Neural progenitor cell (in vitro differentiated cells): ENCODE measurements at regions not wholly inside any gene's neighbourhood (a gene's known extent, or its start where the extent isn't known, plus 50 kb on each side); places are given as distances from the start of the nearest gene placed in this dataset.

Experiments used
- DNase-seq: peaks from one replicate; pipeline ENCODE4 v3.0.0-alpha.2; 2016; ENCODE audit warnings: low spot score
- H2AFZ ChIP-seq: fragments of 200-600 bp; sonication (generic); replicated peaks from 2 replicates; pipeline ENCODE4 v1.6.1; 2016; ENCODE audit warnings: antibody characterized with exemption
- H3F3A ChIP-seq: fragments of 200-600 bp; sonication (generic); 2 replicates; pipeline ENCODE4 v1.6.1; 2016; ENCODE audit warnings: antibody characterized with exemption, low read depth
- H3K27ac ChIP-seq: fragments of 200-600 bp; sonication (generic); 2 replicates; pipeline ENCODE4 v1.5.1; 2016; ENCODE audit warnings: mild to moderate bottlenecking
- H3K27me3 ChIP-seq: fragments of 200-600 bp; sonication (generic); 2 replicates; pipeline ENCODE4 v1.6.1; 2016; ENCODE audit warnings: mild to moderate bottlenecking, moderate library complexity
- H3K36me3 ChIP-seq: fragments of 200-600 bp; sonication (generic); 2 replicates; pipeline ENCODE4 v1.5.1; 2016
- H3K4me1 ChIP-seq: fragments of 200-600 bp; sonication (generic); 2 replicates; pipeline ENCODE4 v1.6.1; 2016; ENCODE audit warnings: mixed run types
- H3K4me2 ChIP-seq: fragments of 200-600 bp; sonication (generic); 2 replicates; pipeline ENCODE4 v1.6.1; 2016
- H3K4me3 ChIP-seq: fragments of 200-600 bp; sonication (generic); 2 replicates; pipeline ENCODE4 v1.5.1; 2016
- H3K79me2 ChIP-seq: fragments of 200-600 bp; sonication (generic); 2 replicates; pipeline ENCODE4 v1.6.1; 2016; ENCODE audit warnings: low read depth
- H3K9ac ChIP-seq: fragments of 200-600 bp; sonication (generic); 2 replicates; pipeline ENCODE4 v1.6.1; 2016
- H3K9me3 ChIP-seq: fragments of 200-600 bp; sonication (generic); 2 replicates; pipeline ENCODE4 v1.5.1; 2016; ENCODE audit warnings: low read depth
- H4K20me1 ChIP-seq: fragments of 200-600 bp; sonication (generic); 2 replicates; pipeline ENCODE4 v1.6.1; 2016; ENCODE audit warnings: low read depth
- H3K27ac Mint-ChIP-seq: 3 replicates; pipeline ENCODE4 v1.8.0; 2021; ENCODE audit warnings: mixed read lengths
- H3K27me3 Mint-ChIP-seq: 2 replicates; pipeline ENCODE4 v1.8.0; 2022; ENCODE audit warnings: low read depth, mild to moderate bottlenecking, inconsistent platforms, moderate library complexity, mixed read lengths; ENCODE audit not compliant: insufficient read depth
- H3K36me3 Mint-ChIP-seq: 3 replicates; pipeline ENCODE4 v1.8.0; 2021; ENCODE audit warnings: mixed read lengths
- H3K4me1 Mint-ChIP-seq: 3 replicates; pipeline ENCODE4 v1.8.0; 2021; ENCODE audit warnings: mixed read lengths
- H3K4me3 Mint-ChIP-seq: 3 replicates; pipeline ENCODE4 v1.8.0; 2021; ENCODE audit warnings: mild to moderate bottlenecking, moderate library complexity, mixed read lengths
- H3K9me3 Mint-ChIP-seq: 3 replicates; pipeline ENCODE4 v1.8.0; 2020; ENCODE audit warnings: mixed read lengths
- EZH2 ChIP-seq: fragments of 200-600 bp; sonication (generic); IDR thresholded peaks from 2 replicates; pipeline ENCODE4 v1.6.1; 2017; ENCODE audit warnings: antibody characterized with exemption, mild to moderate bottlenecking, moderate library complexity
- EZH2phosphoT487 ChIP-seq: fragments of 200-600 bp; sonication (generic); IDR thresholded peaks from 2 replicates; pipeline ENCODE4 v1.6.1; 2017; ENCODE audit warnings: antibody characterized with exemption
- TF ChIP-seq, protein P1 (sequence below): fragments of 200-600 bp; sonication (generic); IDR thresholded peaks from 2 replicates; pipeline ENCODE4 v1.5.1; 2017; ENCODE audit warnings: antibody characterized with exemption, mild to moderate bottlenecking

DNA sequence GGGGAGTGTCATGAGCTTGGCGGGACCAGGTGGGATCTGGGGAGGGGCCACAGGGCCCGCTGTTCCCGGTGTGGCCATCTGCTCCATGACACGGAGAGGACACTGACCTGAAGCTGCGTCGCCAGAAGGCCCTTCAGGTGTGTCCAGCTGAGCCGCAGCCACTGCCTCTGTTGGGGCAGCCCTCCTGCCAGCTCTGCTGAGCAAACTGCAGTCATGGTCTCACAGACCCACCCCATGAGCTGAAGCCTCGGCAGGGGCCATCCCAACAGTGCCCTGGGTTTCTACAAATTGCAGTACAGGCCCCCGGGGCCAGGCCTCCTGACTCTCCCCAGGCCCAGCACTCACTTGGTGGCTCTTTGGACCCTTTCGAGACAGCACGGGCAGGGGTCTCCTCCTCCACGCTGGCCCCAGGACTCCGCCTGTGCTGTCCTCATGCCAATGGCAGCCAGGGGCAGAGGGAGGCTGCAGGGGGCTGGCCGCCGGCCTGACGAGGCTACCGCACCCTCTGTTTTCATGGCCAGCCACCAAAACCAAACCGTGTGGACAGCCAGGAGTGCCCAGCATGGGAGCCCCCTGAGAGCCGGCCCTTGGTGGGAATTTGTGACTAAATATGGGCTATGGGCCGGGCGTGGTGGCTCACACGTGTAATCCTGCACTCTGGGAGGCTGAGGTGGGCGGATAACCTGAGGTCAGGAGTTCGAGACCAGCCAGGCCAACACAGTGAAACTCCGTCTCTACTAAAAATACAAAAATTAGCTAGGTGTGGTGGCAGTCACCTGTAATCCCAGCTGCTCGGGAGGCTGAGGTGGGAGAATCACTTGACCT is 175.2 kb upstream of the SALL3 start:
- no peak overlapping the region for H2AFZ ChIP-seq
- H3K4me3 Mint-ChIP-seq = no peak overlapping the region

DNA sequence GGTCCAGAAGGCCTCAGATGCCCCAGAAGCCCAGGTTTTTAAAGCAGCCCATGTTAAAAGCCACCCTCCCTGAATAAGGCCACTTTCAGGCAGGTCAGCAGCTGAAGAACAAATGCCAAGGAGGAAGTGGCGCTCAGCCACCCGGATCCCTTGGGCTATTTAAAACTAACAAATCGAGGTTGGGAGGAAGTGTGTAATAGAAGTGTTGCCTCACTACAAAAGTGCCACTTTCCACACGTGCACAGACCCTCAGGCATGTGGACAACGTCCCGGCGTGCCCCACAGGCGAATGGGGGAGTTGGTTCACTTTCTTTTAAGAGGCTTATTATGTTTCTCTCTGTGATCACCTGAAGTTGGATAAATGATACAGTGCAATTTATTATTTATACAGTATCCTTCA is 173.8 kb upstream of the SALL3 start:
- Mint-ChIP-seq H3K36me3 (no peaks in the 10 kb centered on the region), H3K9me3 (peaks cover 11% of the 10 kb centered on the region), H3K4me1 (peaks cover 13% of the 10 kb centered on the region), H3K27me3 (peaks cover 22% of the 10 kb centered on the region), H3K27ac (no peak overlapping the region), H3K4me3 (no peak overlapping the region)
- H3K4me2 ChIP-seq = no peak overlapping the region
- peaks cover 26% of the 10 kb centered on the region for H3F3A ChIP-seq
- H4K20me1 ChIP-seq = no peaks in the 10 kb centered on the region
- no peaks in the 10 kb centered on the region for H3K27me3 ChIP-seq
- H3K9me3 ChIP-seq = no peaks in the 10 kb centered on the region
- no peak for DNase-seq
- H2AFZ ChIP-seq = no peak overlapping the region
- H3K4me3 ChIP-seq = no peak overlapping the region
- no peaks in the 10 kb centered on the region for H3K36me3 ChIP-seq
- TF ChIP-seq EZH2phosphoT487 (no peak), EZH2 (no peak)
- TF ChIP-seq, protein P1, sequence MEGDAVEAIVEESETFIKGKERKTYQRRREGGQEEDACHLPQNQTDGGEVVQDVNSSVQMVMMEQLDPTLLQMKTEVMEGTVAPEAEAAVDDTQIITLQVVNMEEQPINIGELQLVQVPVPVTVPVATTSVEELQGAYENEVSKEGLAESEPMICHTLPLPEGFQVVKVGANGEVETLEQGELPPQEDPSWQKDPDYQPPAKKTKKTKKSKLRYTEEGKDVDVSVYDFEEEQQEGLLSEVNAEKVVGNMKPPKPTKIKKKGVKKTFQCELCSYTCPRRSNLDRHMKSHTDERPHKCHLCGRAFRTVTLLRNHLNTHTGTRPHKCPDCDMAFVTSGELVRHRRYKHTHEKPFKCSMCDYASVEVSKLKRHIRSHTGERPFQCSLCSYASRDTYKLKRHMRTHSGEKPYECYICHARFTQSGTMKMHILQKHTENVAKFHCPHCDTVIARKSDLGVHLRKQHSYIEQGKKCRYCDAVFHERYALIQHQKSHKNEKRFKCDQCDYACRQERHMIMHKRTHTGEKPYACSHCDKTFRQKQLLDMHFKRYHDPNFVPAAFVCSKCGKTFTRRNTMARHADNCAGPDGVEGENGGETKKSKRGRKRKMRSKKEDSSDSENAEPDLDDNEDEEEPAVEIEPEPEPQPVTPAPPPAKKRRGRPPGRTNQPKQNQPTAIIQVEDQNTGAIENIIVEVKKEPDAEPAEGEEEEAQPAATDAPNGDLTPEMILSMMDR = no peak
- peaks cover 18% of the 10 kb centered on the region for H3K4me1 ChIP-seq
- H3K27ac ChIP-seq = no peak overlapping the region
- no peak overlapping the region for H3K9ac ChIP-seq
- H3K79me2 ChIP-seq = no peaks in the 10 kb centered on the region

More for the DNA sequence above, 175.2 kb upstream of the SALL3 start:
- Histone ChIP-seq H4K20me1 (no peaks in the 10 kb centered on the region), H3F3A (peaks cover 15% of the 10 kb centered on the region), H3K36me3 (no peaks in the 10 kb centered on the region), H3K9me3 (no peaks in the 10 kb centered on the region), H3K27me3 (no peaks in the 10 kb centered on the region), H3K79me2 (no peaks in the 10 kb centered on the region), H3K4me3 (no peak overlapping the region), H3K4me1 (peaks cover 18% of the 10 kb centered on the region), H3K9ac (no peak overlapping the region), H3K27ac (no peak overlapping the region), H3K4me2 (no peak overlapping the region)
- Mint-ChIP-seq H3K27ac (no peak overlapping the region), H3K36me3 (no peaks in the 10 kb centered on the region), H3K9me3 (peaks cover 4% of the 10 kb centered on the region), H3K27me3 (peaks cover 17% of the 10 kb centered on the region), H3K4me1 (peaks cover 8% of the 10 kb centered on the region)
- TF ChIP-seq, protein P1 = no peak
- TF ChIP-seq EZH2 = no peak
- no peak for TF ChIP-seq EZH2phosphoT487
- DNase-seq = no peak

DNA sequence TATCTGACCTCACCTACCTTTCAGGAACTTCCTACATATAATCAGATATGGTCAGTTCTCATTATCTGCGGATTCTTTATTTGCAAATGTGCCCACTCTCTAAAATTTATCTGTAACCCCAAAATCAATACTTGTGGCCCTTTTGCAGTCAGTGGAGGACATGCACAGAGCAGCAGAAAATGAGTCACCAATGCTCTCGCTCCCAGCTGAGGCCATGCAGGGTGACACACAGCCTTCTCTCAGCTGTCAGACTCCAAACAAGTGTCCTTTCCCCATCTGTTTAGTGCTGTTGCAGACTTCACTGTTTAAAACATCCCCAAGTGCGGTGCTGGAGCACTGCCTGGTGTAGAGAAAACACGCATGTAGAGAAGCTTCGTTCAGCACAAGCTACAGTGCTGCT is 171.9 kb upstream of the SALL3 start:
- no peaks in the 10 kb centered on the region for H3K9me3 ChIP-seq
- Mint-ChIP-seq H3K27ac (no peak overlapping the region), H3K27me3 (peaks cover 21% of the 10 kb centered on the region), H3K4me3 (no peak overlapping the region), H3K36me3 (no peaks in the 10 kb centered on the region), H3K9me3 (peaks cover 11% of the 10 kb centered on the region), H3K4me1 (peaks cover 18% of the 10 kb centered on the region)
- no peak overlapping the region for H3K27ac ChIP-seq
- no peak overlapping the region for H3K9ac ChIP-seq
- H3K27me3 ChIP-seq = no peaks in the 10 kb centered on the region
- no peak for DNase-seq
- H3F3A ChIP-seq = peaks cover 26% of the 10 kb centered on the region
- no peaks in the 10 kb centered on the region for H3K36me3 ChIP-seq
- H3K79me2 ChIP-seq = no peaks in the 10 kb centered on the region
- no peaks in the 10 kb centered on the region for H4K20me1 ChIP-seq
- TF ChIP-seq EZH2phosphoT487 (no peak), EZH2 (no peak)
- TF ChIP-seq, protein P1 = no peak
- H3K4me2 ChIP-seq = no peak overlapping the region
- H2AFZ ChIP-seq = no peak overlapping the region
- H3K4me3 ChIP-seq = no peak overlapping the region
- peaks cover 21% of the 10 kb centered on the region for H3K4me1 ChIP-seq
